Neutrophil (primary cell): ENCODE measurements at regions not wholly inside any gene's neighbourhood (a gene's known extent, or its start where the extent isn't known, plus 50 kb on each side); places are given as distances from the start of the nearest gene placed in this dataset.

Experiments used
- H3K27ac ChIP-seq: fragments of 200-600 bp; sonication (generic); 2 replicates; pipeline ENCODE4 v1.5.1; 2016; ENCODE audit warnings: mild to moderate bottlenecking, moderate library complexity
- H3K27me3 ChIP-seq: fragments of 200-600 bp; sonication (generic); 2 replicates; pipeline ENCODE4 v1.6.0; 2016; ENCODE audit warnings: mild to moderate bottlenecking
- H3K36me3 ChIP-seq: fragments of 200-600 bp; sonication (generic); 2 replicates; pipeline ENCODE4 v1.5.1; 2017
- H3K4me1 ChIP-seq, 2 experiments: fragments of 200-600 bp in 1 of 2; sonication (generic) in 1 of 2; 1 replicate in 1 of 2; 2 replicates in 1 of 2; pipeline versions ENCODE4 v1.5.1 to v1.6.1; 2013 to 2016; ENCODE audit warnings: low read depth in 1 of 2, low read length in 1 of 2, mild to moderate bottlenecking in 1 of 2, moderate library complexity in 1 of 2; ENCODE audit not compliant: control insufficient read depth in 1 of 2, insufficient read depth in 1 of 2
- H3K4me3 ChIP-seq, 2 experiments: fragments of 200-600 bp in 1 of 2; sonication (generic) in 1 of 2; 1 replicate in 1 of 2; 2 replicates in 1 of 2; pipeline ENCODE4 v1.5.1; 2013 to 2016; ENCODE audit warnings: low read depth in 1 of 2, low read length in 1 of 2, mild to moderate bottlenecking in 1 of 2, moderate library complexity in 1 of 2
- H3K9me3 ChIP-seq: fragments of 200-600 bp; sonication (generic); 2 replicates; pipeline ENCODE4 v1.5.1; 2016
- TF ChIP-seq, protein P1 (sequence below): fragments of 200-600 bp; sonication (generic); IDR thresholded peaks from 2 replicates; pipeline ENCODE4 v1.5.1; 2016; ENCODE audit warnings: antibody characterized with exemption

- Histone ChIP-seq H3K27ac (no peak overlapping the region), H3K4me1 (no peaks in the 10 kb centered on the region)
- TF ChIP-seq, protein P1, sequence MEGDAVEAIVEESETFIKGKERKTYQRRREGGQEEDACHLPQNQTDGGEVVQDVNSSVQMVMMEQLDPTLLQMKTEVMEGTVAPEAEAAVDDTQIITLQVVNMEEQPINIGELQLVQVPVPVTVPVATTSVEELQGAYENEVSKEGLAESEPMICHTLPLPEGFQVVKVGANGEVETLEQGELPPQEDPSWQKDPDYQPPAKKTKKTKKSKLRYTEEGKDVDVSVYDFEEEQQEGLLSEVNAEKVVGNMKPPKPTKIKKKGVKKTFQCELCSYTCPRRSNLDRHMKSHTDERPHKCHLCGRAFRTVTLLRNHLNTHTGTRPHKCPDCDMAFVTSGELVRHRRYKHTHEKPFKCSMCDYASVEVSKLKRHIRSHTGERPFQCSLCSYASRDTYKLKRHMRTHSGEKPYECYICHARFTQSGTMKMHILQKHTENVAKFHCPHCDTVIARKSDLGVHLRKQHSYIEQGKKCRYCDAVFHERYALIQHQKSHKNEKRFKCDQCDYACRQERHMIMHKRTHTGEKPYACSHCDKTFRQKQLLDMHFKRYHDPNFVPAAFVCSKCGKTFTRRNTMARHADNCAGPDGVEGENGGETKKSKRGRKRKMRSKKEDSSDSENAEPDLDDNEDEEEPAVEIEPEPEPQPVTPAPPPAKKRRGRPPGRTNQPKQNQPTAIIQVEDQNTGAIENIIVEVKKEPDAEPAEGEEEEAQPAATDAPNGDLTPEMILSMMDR: no peak
Observed at GRCh38 chr3:168514252-168514651, 418.5 kb upstream of the GOLIM4 start.

DNA sequence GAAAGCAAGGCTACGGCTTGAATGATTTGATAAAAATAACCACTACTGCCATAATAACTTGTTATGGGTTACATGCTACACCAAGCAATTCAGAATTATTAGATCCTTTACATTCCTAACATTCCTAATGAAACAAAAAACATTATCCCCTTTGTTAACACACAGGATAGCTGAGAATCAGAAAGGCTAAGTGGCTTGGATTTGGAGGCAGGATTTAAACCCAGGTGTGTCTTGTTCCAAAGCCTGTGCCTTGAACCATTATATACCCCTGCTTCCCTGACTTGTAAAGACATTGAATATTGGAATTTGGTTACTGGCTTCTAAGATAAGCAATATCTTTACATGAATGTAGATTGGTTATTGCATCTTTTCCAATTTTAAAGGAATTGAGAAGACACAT, 417.1 kb upstream of the GOLIM4 start:
- no peak overlapping the region for H3K4me3 ChIP-seq
- H3K9me3 ChIP-seq: no peaks in the 10 kb centered on the region
- H3K36me3 ChIP-seq: no peaks in the 10 kb centered on the region
- TF ChIP-seq, protein P1: no peak
- H3K4me1 ChIP-seq: no peaks in the 10 kb centered on the region
- H3K27ac ChIP-seq: no peak overlapping the region
- no peaks in the 10 kb centered on the region for H3K27me3 ChIP-seq

More at GRCh38 chr3:168514252-168514651, 418.5 kb upstream of the GOLIM4 start:
- H3K4me3 ChIP-seq: no peak overlapping the region
- H3K36me3 ChIP-seq: no peaks in the 10 kb centered on the region
- no peaks in the 10 kb centered on the region for H3K27me3 ChIP-seq
- H3K9me3 ChIP-seq: no peaks in the 10 kb centered on the region

- H3K27ac ChIP-seq: no peak overlapping the region
- H3K9me3 ChIP-seq: no peaks in the 10 kb centered on the region
- TF ChIP-seq, protein P1: no peak
- H3K36me3 ChIP-seq: no peaks in the 10 kb centered on the region
- no peaks in the 10 kb centered on the region for H3K27me3 ChIP-seq
- no peak overlapping the region for H3K4me3 ChIP-seq
- H3K4me1 ChIP-seq: no peaks in the 10 kb centered on the region
Observed at GRCh38 chr3:168511428-168512014, 415.8 kb upstream of the GOLIM4 start.

- H3K27ac ChIP-seq: no peak overlapping the region
- TF ChIP-seq, protein P1: no peak
- H3K4me1 ChIP-seq: no peaks in the 10 kb centered on the region
- H3K27me3 ChIP-seq: no peaks in the 10 kb centered on the region
- H3K9me3 ChIP-seq: no peaks in the 10 kb centered on the region
- no peaks in the 10 kb centered on the region for H3K36me3 ChIP-seq
- H3K4me3 ChIP-seq: no peak overlapping the region
Observed at GRCh38 chr3:168506589-168506988, 410.9 kb upstream of the GOLIM4 start.

DNA sequence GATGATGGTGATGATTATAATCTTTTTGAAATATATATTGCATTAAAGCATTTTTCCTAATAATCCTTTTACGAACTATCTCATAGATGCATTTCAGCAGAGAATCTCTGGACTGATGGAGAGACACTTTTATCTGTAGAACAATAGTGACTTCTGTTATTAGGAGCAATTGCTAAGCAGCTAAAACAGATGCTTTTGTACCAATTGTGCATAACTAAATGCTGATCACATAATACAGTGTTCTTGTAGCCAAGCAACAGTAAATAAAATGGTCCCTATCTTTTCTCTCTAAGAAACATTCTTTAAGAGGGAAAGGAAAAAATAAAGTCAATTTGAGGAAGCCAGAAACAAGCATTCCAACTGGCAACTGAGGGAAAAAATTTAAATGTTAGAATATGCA, 405.8 kb upstream of the GOLIM4 start:
- no peak overlapping the region for H3K27ac ChIP-seq
- no peaks in the 10 kb centered on the region for H3K9me3 ChIP-seq
- TF ChIP-seq, protein P1: no peak
- no peak overlapping the region for H3K4me3 ChIP-seq
- no peaks in the 10 kb centered on the region for H3K36me3 ChIP-seq
- no peaks in the 10 kb centered on the region for H3K27me3 ChIP-seq
- no peaks in the 10 kb centered on the region for H3K4me1 ChIP-seq
